ENCODE measurements at regions not wholly inside any gene's neighbourhood (a gene's known extent, or its start where the extent isn't known, plus 50 kb on each side); places are given as distances from the start of the nearest gene placed in this dataset.

- H3K4me1 ChIP-seq (ENCODE audit: insufficient read depth, low read length), result no peaks in the 10 kb centered on the region
- H3K4me3 ChIP-seq (ENCODE audit: low read length), result no peak overlapping the region
- H3K9me3 ChIP-seq (ENCODE audit: low read length), result no peaks in the 10 kb centered on the region
- no peak overlapping the region for H3K9ac ChIP-seq (ENCODE audit: low read length)
- ATAC-seq (no peak), DNase-seq (no peak)
- H3K36me3 ChIP-seq (ENCODE audit: low read depth, low read length), result no peaks in the 10 kb centered on the region
- H3K79me2 ChIP-seq (ENCODE audit: low read length), result no peaks in the 10 kb centered on the region
- H3F3A ChIP-seq (ENCODE audit: low read length, unreplicated experiment), result no peaks in the 10 kb centered on the region
- intact Hi-C loops (cut with micrococcal nuclease), result no loop called here
- H3K9me2 ChIP-seq (replicated peaks; ENCODE audit: low read length), result no peaks in the 10 kb centered on the region
- BruUV-seq (replicated peaks), result no TSS peak
- H3K27ac ChIP-seq (ENCODE audit: low read length), result no peak overlapping the region
- no peak overlapping the region for H2AFZ ChIP-seq (ENCODE audit: low read length)
- no peak overlapping the region for H3K4me2 ChIP-seq (ENCODE audit: low read length)
- POLR2A ChIA-PET (ENCODE audit: unreplicated experiment), result no interaction called here
- no peaks in the 10 kb centered on the region for H4K20me1 ChIP-seq (ENCODE audit: low read length)
- CTCF ChIA-PET, result no interaction called here
- TF ChIP-seq CTCF (conservative IDR thresholded peaks at IDR 0.05; ENCODE audit: low read depth, low read length) (no peak), EZH2phosphoT487 (IDR thresholded peaks at IDR 0.05; ENCODE audit: borderline replicate concordance, low read length) (no peak), EZH2 (IDR thresholded peaks at IDR 0.05; ENCODE audit: low read length, unreplicated experiment) (no peak)
- H3K27me3 ChIP-seq (ENCODE audit: low read length), result no peaks in the 10 kb centered on the region
These were observed 1726.8 kb downstream of the TP53TG3F start for GRCh38 chr16:35186045-35186759.

- Histone ChIP-seq H4K20me1 (ENCODE audit: low read length) (no peaks in the 10 kb centered on the region), H3K4me2 (ENCODE audit: low read length) (no peak overlapping the region), H3K36me3 (ENCODE audit: low read depth, low read length) (no peaks in the 10 kb centered on the region), H3F3A (ENCODE audit: low read length, unreplicated experiment) (no peaks in the 10 kb centered on the region), H3K79me2 (ENCODE audit: low read length) (no peaks in the 10 kb centered on the region), H3K9me2 (replicated peaks; ENCODE audit: low read length) (no peaks in the 10 kb centered on the region), H3K27me3 (ENCODE audit: low read length) (no peaks in the 10 kb centered on the region), H3K9ac (ENCODE audit: low read length) (no peak overlapping the region), H2AFZ (ENCODE audit: low read length) (no peak overlapping the region), H3K4me3 (ENCODE audit: low read length) (no peak overlapping the region), H3K4me1 (ENCODE audit: insufficient read depth, low read length) (no peaks in the 10 kb centered on the region), H3K9me3 (ENCODE audit: low read length) (no peaks in the 10 kb centered on the region), H3K27ac (ENCODE audit: low read length) (no peak overlapping the region)
- ATAC-seq (no peak), DNase-seq (no peak)
- ChIA-PET CTCF (no interaction called here), POLR2A (ENCODE audit: unreplicated experiment) (no interaction called here)
- intact Hi-C loops (cut with micrococcal nuclease), result no loop called here
- TF ChIP-seq EZH2 (IDR thresholded peaks at IDR 0.05; ENCODE audit: low read length, unreplicated experiment), result no peak
- no peak for TF ChIP-seq CTCF (conservative IDR thresholded peaks at IDR 0.05; ENCODE audit: low read depth, low read length)
- no TSS peak for BruUV-seq (replicated peaks)
These were observed 1728.3 kb downstream of the TP53TG3F start for GRCh38 chr16:35187665-35188225.

Measured in PC-3 (cell line).